Liver (tissue), 3 donors: ENCODE measurements at regions not wholly inside any gene's neighbourhood (a gene's known extent, or its start where the extent isn't known, plus 50 kb on each side); places are given as distances from the start of the nearest gene placed in this dataset.

Experiments
- CTCF ChIP-seq: fragments of 150-350 bp; IDR thresholded peaks from 2 replicates; pipeline ENCODE4 v1.5.1; 2017; ENCODE audit warnings: improper control_type of control experiment, low read depth, low read length; ENCODE audit not compliant: missing input control
- RAD21 ChIP-seq, 2 donors: IDR thresholded peaks; 2 replicates each; pipeline ENCODE4 v1.6.1; 2016; ENCODE audit warnings: antibody characterized with exemption in 2 of 2, mild to moderate bottlenecking in 2 of 2
- REST ChIP-seq: IDR thresholded peaks from 2 replicates; pipeline ENCODE4 v1.6.1; 2016; ENCODE audit warnings: antibody characterized with exemption, mild to moderate bottlenecking
- RXRA ChIP-seq, 2 donors: IDR thresholded peaks; 2 replicates each; pipeline ENCODE4 v1.6.1; 2017 to 2018; ENCODE audit warnings: antibody characterized with exemption in 2 of 2, mild to moderate bottlenecking in 1 of 2
- SP1 ChIP-seq: IDR thresholded peaks from 2 replicates; pipeline ENCODE4 v1.6.1; 2018; ENCODE audit warnings: antibody characterized with exemption, mild to moderate bottlenecking
- TAF1 ChIP-seq: conservative IDR thresholded peaks from 2 replicates; pipeline ENCODE4 v1.6.1; 2016; ENCODE audit warnings: antibody characterized with exemption, mild to moderate bottlenecking
- TF ChIP-seq, protein P1 (sequence below): IDR thresholded peaks from 2 replicates; pipeline ENCODE4 v1.6.1; 2016; ENCODE audit warnings: antibody characterized with exemption
- TF ChIP-seq, protein P2 (sequence below): IDR thresholded peaks from 2 replicates; pipeline ENCODE4 v1.6.1; 2016; ENCODE audit warnings: antibody characterized with exemption
- donor health status: healthy.
- donor health status: healthy.

- TF ChIP-seq RXRA (IDR thresholded peaks at IDR 0.05) = no peak
- no peak for TF ChIP-seq CTCF
- TF ChIP-seq SP1 = no peak
- TF ChIP-seq TAF1 = no peak
- no peak for TF ChIP-seq RAD21 (IDR thresholded peaks at IDR 0.05)
- no peak for TF ChIP-seq REST
- TF ChIP-seq, protein P1, sequence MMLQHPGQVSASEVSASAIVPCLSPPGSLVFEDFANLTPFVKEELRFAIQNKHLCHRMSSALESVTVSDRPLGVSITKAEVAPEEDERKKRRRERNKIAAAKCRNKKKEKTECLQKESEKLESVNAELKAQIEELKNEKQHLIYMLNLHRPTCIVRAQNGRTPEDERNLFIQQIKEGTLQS = no peak
- TF ChIP-seq, protein P2, sequence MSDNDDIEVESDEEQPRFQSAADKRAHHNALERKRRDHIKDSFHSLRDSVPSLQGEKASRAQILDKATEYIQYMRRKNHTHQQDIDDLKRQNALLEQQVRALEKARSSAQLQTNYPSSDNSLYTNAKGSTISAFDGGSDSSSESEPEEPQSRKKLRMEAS = no peak
Observed at GRCh38 chr5:133839090-133839489, 129.3 kb downstream of the C5orf15 start.
